IPS-18a (cell line): ENCODE measurements at regions not wholly inside any gene's neighbourhood (a gene's known extent, or its start where the extent isn't known, plus 50 kb on each side); places are given as distances from the start of the nearest gene placed in this dataset.
"Not testable (repeated sequence)": the region's sequence is repeated elsewhere in the genome, so short reads cannot be mapped to it uniquely, and the experiment has no call there.

Experiments used
- H3K27ac ChIP-seq: one replicate; pipeline ENCODE4 v1.5.1; 2013; ENCODE audit warnings: low read length
- H3K27me3 ChIP-seq: one replicate; pipeline ENCODE4 v1.6.1; 2013; ENCODE audit warnings: mild to moderate bottlenecking, low read length; ENCODE audit not compliant: control insufficient read depth, insufficient read depth
- H3K36me3 ChIP-seq: one replicate; pipeline ENCODE4 v1.6.1; 2013; ENCODE audit warnings: low read depth, low read length; ENCODE audit not compliant: control insufficient read depth
- H3K4me1 ChIP-seq: one replicate; pipeline ENCODE4 v1.6.1; 2013; ENCODE audit warnings: low read depth, low read length; ENCODE audit not compliant: control insufficient read depth
- H3K4me3 ChIP-seq: one replicate; pipeline ENCODE4 v1.5.1; 2013; ENCODE audit warnings: low read length
- H3K9ac ChIP-seq: one replicate; pipeline ENCODE4 v1.6.1; 2013; ENCODE audit warnings: mild to moderate bottlenecking, low read length, moderate library complexity
- H3K9me3 ChIP-seq: one replicate; pipeline ENCODE4 v1.6.1; 2013; ENCODE audit warnings: low read depth, low read length; ENCODE audit not compliant: control insufficient read depth

DNA sequence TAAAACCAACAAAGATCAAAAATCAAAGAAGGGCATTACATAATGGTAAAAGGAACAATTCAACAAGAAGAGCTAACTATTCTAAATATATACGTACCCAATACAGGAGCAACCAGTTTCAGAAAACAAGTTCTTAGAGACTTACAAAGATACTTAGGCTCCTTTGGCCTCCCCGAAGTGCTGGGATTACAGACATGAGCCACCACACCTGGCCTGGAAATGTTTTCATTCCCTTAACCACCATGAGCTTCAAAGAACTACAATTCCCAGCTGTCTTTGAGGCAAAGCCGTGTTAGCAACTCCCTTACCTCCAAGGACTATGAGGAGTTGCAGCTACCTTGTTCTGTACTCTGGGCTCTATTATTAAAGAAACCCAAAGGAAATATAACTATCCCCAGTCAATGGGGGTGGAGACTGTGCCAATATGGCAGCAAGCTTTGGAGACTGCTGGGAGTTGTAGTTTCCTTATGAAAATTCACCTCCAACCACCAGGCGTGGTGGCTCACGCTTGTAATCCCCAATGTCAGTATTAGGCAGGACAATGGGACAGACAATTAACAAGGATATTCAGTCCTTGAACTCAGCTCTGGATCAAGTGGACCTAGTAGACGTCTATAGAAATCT is 893.9 kb downstream of the SLC6A15 start:
- not testable (repeated sequence) for H3K36me3 ChIP-seq, H3K9ac ChIP-seq, H3K9me3 ChIP-seq, H3K4me1 ChIP-seq, H3K27ac ChIP-seq, H3K4me3 ChIP-seq, H3K27me3 ChIP-seq

DNA sequence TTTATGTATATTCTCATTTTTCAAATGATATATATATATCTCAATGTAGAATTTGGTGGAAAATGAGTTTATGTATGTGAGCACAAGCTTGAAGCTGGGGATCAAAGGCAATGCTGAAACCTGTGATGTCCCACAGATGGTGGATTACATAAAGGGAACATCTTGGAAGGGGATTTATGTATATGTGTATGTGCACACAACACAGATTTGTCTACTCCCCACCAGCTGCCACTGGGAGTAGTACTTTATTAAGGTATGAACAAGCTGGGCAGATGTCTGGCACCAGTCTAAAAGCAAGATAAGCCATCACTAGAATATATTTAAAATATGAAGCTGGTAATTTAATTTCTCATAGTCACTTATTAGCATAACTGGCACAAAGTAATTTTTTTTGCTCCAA is 895.6 kb downstream of the SLC6A15 start:
- no peak overlapping the region for H3K27ac ChIP-seq
- H3K9me3 ChIP-seq: no peaks in the 10 kb centered on the region
- H3K9ac ChIP-seq: no peak overlapping the region
- no peak overlapping the region for H3K4me3 ChIP-seq
- no peaks in the 10 kb centered on the region for H3K36me3 ChIP-seq
- no peaks in the 10 kb centered on the region for H3K27me3 ChIP-seq
- no peaks in the 10 kb centered on the region for H3K4me1 ChIP-seq

DNA sequence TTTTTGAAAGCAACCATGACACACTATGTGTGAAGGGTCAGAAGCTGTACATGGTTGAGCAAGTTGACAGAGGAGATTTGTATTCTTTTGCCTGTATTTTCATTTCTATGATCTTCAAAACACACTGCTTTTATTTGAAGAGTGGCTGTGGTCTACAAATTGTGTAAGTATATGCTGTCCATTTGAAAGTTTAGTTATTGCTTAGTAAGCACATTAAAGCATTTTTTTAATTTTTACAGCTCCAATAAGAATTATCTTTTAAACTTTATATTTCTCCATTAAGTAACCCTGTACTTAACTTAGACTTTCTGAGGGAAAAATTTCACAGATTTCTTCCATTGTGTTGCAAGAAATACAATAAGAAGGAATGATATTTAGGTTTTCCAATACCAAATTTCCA is 915.2 kb downstream of the SLC6A15 start:
- H3K27ac ChIP-seq: no peak overlapping the region
- no peaks in the 10 kb centered on the region for H3K36me3 ChIP-seq
- H3K4me3 ChIP-seq: no peak overlapping the region
- no peak overlapping the region for H3K9ac ChIP-seq
- no peaks in the 10 kb centered on the region for H3K4me1 ChIP-seq
- H3K9me3 ChIP-seq: no peaks in the 10 kb centered on the region
- H3K27me3 ChIP-seq: no peaks in the 10 kb centered on the region

DNA sequence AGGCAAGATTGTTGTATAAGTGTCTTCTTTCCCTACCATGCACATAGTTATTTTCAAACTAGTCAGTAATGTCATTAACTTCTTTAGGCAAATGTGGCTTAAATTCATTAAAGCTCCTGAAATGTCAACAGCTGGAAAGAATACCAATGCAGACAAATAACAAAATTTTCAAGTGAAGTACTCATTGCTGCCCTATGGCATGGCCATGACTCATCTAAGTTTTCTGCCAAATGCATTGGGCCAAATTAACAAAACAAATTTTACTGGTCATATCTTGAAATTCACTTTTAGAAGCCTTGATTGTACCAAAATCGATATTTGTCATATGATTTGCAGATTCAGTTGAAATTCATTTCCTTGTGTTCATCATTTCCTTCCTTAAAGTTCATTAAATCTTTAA is 915.9 kb downstream of the SLC6A15 start:
- H3K4me1 ChIP-seq: no peaks in the 10 kb centered on the region
- H3K36me3 ChIP-seq: no peaks in the 10 kb centered on the region
- no peak overlapping the region for H3K4me3 ChIP-seq
- no peaks in the 10 kb centered on the region for H3K27me3 ChIP-seq
- H3K9ac ChIP-seq: no peak overlapping the region
- no peaks in the 10 kb centered on the region for H3K9me3 ChIP-seq
- no peak overlapping the region for H3K27ac ChIP-seq

DNA sequence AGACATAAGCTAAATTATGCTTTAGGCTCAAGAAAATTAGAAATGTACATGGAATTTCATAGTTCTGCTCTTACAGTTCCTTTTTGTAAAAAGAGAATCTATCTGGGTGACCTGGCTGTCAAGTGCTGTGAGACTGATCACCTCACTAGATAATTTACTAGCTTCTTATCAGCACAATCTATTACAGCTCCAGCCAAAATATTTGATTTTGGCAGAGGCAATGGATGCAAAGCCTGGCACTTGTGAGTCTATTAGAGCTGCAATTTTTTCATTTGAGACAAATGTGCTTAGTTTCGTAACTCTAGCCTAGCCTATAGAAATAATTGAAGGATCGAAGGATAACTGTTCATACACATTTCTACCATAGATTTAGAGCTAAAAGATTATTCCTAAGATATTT is 927.5 kb downstream of the SLC6A15 start:
- Histone ChIP-seq H3K36me3 (no peaks in the 10 kb centered on the region), H3K27ac (no peak overlapping the region), H3K4me1 (no peaks in the 10 kb centered on the region), H3K27me3 (no peaks in the 10 kb centered on the region), H3K4me3 (no peak overlapping the region), H3K9ac (no peak overlapping the region), H3K9me3 (no peaks in the 10 kb centered on the region)

DNA sequence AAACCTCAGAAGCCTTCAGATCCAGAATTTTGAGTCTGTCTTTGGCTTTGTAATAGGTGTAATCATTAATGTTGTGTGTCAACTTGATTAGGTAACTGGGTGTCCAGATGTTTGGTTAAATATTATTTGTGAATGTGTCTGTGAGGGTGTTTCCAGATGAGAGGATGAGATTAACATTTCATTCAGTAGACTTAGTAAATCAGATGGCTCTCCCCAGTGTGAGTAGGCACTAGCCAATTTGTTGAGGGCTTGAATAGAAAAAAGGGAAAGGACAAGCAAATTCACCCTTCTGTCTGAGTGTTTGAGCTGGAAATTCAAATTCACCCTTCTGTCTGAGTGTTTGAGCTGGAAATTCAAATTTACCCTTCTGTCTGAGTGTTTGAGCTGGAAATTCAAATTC is 932.2 kb downstream of the SLC6A15 start:
- Histone ChIP-seq H3K4me1 (no peaks in the 10 kb centered on the region), H3K36me3 (no peaks in the 10 kb centered on the region), H3K9ac (no peak overlapping the region), H3K27me3 (no peaks in the 10 kb centered on the region), H3K9me3 (no peaks in the 10 kb centered on the region), H3K27ac (no peak overlapping the region), H3K4me3 (no peak overlapping the region)

DNA sequence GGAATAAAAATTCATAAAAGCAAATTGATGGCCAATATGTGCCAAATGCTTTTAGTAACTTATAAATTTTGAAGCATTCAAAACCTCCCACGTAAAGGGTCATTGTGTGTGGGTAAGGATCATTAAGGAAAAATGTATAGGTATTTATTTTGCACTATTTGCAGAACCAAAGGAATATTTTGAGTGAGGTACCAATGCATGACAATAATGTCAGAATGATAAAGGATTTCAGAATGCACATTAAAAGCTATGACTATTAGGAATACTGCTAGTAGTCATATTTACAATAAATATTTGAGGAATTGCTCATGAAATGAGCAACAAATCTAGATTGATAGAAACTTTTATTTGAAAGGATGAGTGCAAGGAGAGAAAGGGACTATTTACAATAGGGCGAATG is 932.8 kb downstream of the SLC6A15 start:
- Histone ChIP-seq H3K27ac (no peak overlapping the region), H3K4me3 (no peak overlapping the region), H3K9ac (no peak overlapping the region), H3K36me3 (no peaks in the 10 kb centered on the region), H3K9me3 (no peaks in the 10 kb centered on the region), H3K4me1 (no peaks in the 10 kb centered on the region), H3K27me3 (no peaks in the 10 kb centered on the region)

DNA sequence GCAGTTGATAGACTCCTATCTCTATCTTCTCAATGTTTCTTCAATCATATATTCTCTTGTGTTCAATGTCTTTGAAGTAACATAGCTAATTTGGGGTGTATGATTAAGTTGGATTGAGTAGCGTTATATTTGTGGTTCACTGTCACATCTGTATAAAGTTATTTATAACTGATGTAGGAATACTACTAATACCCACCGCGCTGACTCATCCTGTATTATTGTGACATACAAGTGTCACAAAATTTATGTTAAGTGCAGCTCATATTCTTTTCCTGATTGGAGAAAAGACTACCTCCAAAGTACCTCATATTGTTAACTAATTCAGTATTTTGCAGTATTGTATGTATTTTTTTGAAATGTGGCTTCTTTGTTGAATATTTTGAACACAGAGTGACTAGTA is 940.8 kb downstream of the SLC6A15 start:
- peaks cover 12% of the 10 kb centered on the region for H3K4me1 ChIP-seq
- no peaks in the 10 kb centered on the region for H3K36me3 ChIP-seq
- no peaks in the 10 kb centered on the region for H3K9me3 ChIP-seq
- no peak overlapping the region for H3K4me3 ChIP-seq
- no peak overlapping the region for H3K9ac ChIP-seq
- no peak overlapping the region for H3K27ac ChIP-seq
- H3K27me3 ChIP-seq: no peaks in the 10 kb centered on the region

DNA sequence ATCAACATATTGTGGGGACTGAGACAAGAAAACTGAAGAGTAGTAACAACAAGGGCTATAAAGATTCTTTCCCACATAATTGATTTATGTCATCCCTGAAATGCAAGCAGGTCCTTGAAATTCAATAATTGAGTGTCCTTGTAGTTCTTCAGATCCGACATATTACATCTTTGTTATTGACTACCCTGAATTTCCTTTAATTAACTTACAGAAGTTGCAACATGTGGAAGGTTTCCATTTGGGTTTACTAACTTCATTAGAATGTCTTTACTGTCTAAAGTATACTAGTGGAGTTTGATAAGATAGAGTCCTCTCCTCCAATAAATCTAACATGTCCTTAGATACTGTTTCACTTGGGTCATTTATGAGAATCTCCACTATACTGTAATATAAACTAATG is 951.8 kb downstream of the SLC6A15 start:
- peaks cover under 1% of the 10 kb centered on the region for H3K4me1 ChIP-seq
- H3K9ac ChIP-seq: no peak overlapping the region
- no peak overlapping the region for H3K4me3 ChIP-seq
- no peaks in the 10 kb centered on the region for H3K27me3 ChIP-seq
- no peak overlapping the region for H3K27ac ChIP-seq
- H3K9me3 ChIP-seq: no peaks in the 10 kb centered on the region
- H3K36me3 ChIP-seq: no peaks in the 10 kb centered on the region

DNA sequence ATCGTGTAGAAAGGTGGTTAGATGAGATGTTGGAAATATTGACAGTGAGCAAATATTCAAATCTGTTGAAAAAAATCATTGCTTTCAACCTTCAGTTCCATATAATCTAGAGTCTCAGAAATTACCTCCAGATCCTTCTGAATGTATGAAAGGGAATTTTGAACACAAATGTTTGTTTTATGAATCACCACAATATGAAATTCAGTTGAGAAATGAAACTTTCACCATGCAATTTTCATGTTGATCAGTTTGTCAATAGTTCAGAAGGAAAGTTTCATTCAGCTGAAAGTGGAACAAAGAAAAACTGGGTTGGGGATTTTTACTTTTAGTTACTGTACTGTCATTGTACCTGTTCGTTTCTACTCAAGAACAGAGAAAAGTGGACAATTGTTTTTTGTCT is 953.6 kb downstream of the SLC6A15 start:
- H3K4me1 ChIP-seq: peaks cover 18% of the 10 kb centered on the region
- no peaks in the 10 kb centered on the region for H3K9me3 ChIP-seq
- no peak overlapping the region for H3K4me3 ChIP-seq
- H3K27me3 ChIP-seq: no peaks in the 10 kb centered on the region
- H3K36me3 ChIP-seq: no peaks in the 10 kb centered on the region
- no peak overlapping the region for H3K27ac ChIP-seq
- H3K9ac ChIP-seq: no peak overlapping the region

DNA sequence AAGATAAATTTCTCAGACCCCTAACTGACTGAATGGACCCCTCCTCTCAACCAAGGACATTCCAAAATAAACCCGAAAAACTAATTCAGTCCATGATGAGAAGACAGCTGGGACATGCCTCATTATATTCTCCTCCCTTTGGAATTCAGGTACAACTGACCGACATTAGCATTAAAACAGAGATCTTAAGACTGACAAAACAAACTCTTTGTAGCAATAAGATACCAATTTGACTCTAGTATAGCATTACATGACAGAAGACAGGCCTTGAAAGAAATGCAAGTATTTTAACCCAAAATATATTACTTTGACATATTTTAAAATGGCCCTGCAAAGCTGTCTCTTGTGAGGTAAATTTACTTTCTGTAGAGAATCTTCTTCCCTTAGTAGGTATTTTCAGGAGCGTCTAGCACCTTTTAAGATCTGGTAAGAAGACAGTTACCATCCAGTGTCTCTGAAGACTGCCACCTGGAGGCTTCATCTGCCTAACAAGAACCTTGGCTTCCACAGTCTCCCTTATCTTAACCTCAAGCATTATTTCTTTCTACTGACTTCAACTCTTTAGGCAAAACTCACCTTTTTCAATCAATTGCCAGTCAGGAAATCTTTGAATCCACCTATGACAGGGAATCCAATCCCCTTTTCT is 957.5 kb downstream of the SLC6A15 start:
- Histone ChIP-seq H3K9ac (no peak overlapping the region), H3K36me3 (no peaks in the 10 kb centered on the region), H3K4me3 (peak overlapping the region; percentile 31), H3K27ac (peak overlapping the region; percentile 43), H3K27me3 (no peaks in the 10 kb centered on the region), H3K9me3 (peaks cover 2% of the 10 kb centered on the region), H3K4me1 (peaks cover 20% of the 10 kb centered on the region)

DNA sequence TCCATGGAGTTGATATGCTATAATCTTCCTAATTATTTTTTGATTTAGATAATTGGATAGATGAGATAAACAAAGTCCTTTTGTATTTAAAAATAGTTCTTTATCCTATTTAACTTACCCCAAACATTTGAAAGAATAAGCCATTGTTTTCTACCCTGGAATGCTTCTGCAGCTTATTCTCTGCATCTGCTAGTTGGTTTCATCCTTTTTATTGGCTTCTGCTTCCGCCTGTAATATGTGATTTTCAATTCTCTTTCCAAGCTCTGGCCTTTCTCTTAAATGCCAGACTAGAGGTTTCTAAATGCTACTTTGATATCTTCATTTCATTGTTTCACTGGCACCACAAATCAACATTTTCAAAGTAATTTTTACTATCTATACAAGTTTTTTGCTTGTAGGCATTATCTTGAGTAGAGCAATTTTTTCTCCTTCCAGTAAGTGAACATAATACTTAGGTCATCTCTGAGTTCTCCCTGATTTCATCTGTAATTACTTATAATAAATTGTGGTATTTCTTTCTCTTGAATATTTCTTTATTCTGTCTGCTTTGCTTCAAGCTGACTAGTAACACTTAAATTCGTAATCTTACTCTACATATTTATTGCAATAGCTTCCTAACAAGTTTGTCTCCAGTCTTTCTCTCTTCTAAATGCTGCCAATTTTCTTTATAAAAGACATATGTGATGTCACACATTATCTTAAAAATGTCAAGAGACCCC is 958.4 kb downstream of the SLC6A15 start:
- Histone ChIP-seq H3K4me1 (peaks cover 20% of the 10 kb centered on the region), H3K9me3 (peaks cover 2% of the 10 kb centered on the region), H3K9ac (no peak overlapping the region), H3K27me3 (no peaks in the 10 kb centered on the region), H3K36me3 (no peaks in the 10 kb centered on the region), H3K27ac (peak overlapping the region; percentile 18), H3K4me3 (peak overlapping the region; percentile 31)
